Smooth muscle cell (in vitro differentiated cells): ENCODE measurements at regions not wholly inside any gene's neighbourhood (a gene's known extent, or its start where the extent isn't known, plus 50 kb on each side); places are given as distances from the start of the nearest gene placed in this dataset.

Source experiments
- DNase-seq: peaks from one replicate; lab custom pipeline; 2025; ENCODE audit not compliant: unreplicated experiment; lab: John Stamatoyannopoulos, UW
- H2AFZ ChIP-seq: fragments of 200-600 bp; sonication (generic); 2 replicates; pipeline ENCODE4 v1.6.0; 2016; ENCODE audit warnings: antibody characterized with exemption, low read depth, mild to moderate bottlenecking
- H3F3A ChIP-seq: fragments of 200-600 bp; sonication (generic); 2 replicates; pipeline ENCODE4 v1.6.0; 2017; ENCODE audit warnings: antibody characterized with exemption, low read depth
- H3K27ac ChIP-seq: fragments of 200-600 bp; sonication (generic); 2 replicates; pipeline ENCODE4 v1.5.1; 2016; ENCODE audit warnings: low read depth, mild to moderate bottlenecking
- H3K27me3 ChIP-seq: fragments of 200-600 bp; sonication (generic); 2 replicates; pipeline ENCODE4 v1.6.1; 2016; ENCODE audit warnings: low read depth, mild to moderate bottlenecking
- H3K36me3 ChIP-seq: fragments of 200-600 bp; sonication (generic); 2 replicates; pipeline ENCODE4 v1.5.1; 2016; ENCODE audit warnings: low read depth
- H3K4me1 ChIP-seq: fragments of 200-600 bp; sonication (generic); 2 replicates; pipeline ENCODE4 v1.5.1; 2016; ENCODE audit warnings: low read depth
- H3K4me2 ChIP-seq: fragments of 200-600 bp; sonication (generic); 2 replicates; pipeline ENCODE4 v1.6.0; 2016; ENCODE audit warnings: mild to moderate bottlenecking
- H3K4me3 ChIP-seq: fragments of 200-600 bp; sonication (generic); 2 replicates; pipeline ENCODE4 v1.5.1; 2016; ENCODE audit warnings: mild to moderate bottlenecking
- H3K79me2 ChIP-seq: fragments of 200-600 bp; sonication (generic); 2 replicates; pipeline ENCODE4 v1.6.0; 2016; ENCODE audit warnings: low read depth, mild to moderate bottlenecking
- H3K9ac ChIP-seq: fragments of 200-600 bp; sonication (generic); 2 replicates; pipeline ENCODE4 v1.6.0; 2016; ENCODE audit warnings: low read depth
- H3K9me3 ChIP-seq: fragments of 200-600 bp; sonication (generic); replicated peaks from 2 replicates; pipeline ENCODE4 v1.5.1; 2016; ENCODE audit warnings: low read depth
- H4K20me1 ChIP-seq: fragments of 200-600 bp; sonication (generic); 2 replicates; pipeline ENCODE4 v1.6.0; 2016; ENCODE audit warnings: low read depth
- CTCF ChIP-seq: fragments of 200-600 bp; sonication (generic); IDR thresholded peaks from 2 replicates; pipeline ENCODE4 v1.5.1; 2017; ENCODE audit warnings: borderline replicate concordance, mild to moderate bottlenecking, antibody characterized with exemption; ENCODE audit not compliant: insufficient read depth, poor library complexity, severe bottlenecking
- WGBS: methylation state at CpG from one replicate; pipeline ENCODE4 v1.1.7; 2016; ENCODE audit warnings: low lambda C conversion rate; 5-methylcytosine and 5-hydroxymethylcytosine counted together

- H3K9ac ChIP-seq: no peak overlapping the region
- H4K20me1 ChIP-seq: no peaks in the 10 kb centered on the region
- no peak overlapping the region for H2AFZ ChIP-seq
- no peaks in the 10 kb centered on the region for H3K27me3 ChIP-seq
- H3K4me1 ChIP-seq: no peaks in the 10 kb centered on the region
- H3K36me3 ChIP-seq: no peaks in the 10 kb centered on the region
- TF ChIP-seq CTCF: no peak
- H3K4me3 ChIP-seq: no peak overlapping the region
- no peaks in the 10 kb centered on the region for H3K9me3 ChIP-seq
- no peak overlapping the region for H3K27ac ChIP-seq
- no peak overlapping the region for H3K4me2 ChIP-seq
- no peaks in the 10 kb centered on the region for H3F3A ChIP-seq
- 91% methylated on average over 3 of the region's 3 CpGs for WGBS
- no peaks in the 10 kb centered on the region for H3K79me2 ChIP-seq
- DNase-seq: no peak
Observed at GRCh38 chr5:110115503-110115902, 425.8 kb downstream of the MAN2A1 start.

GRCh38 chr5:110116539-110116938 is 426.8 kb downstream of the MAN2A1 start:
- Histone ChIP-seq H3K9ac (no peak overlapping the region), H3K27ac (no peak overlapping the region), H3K4me2 (no peak overlapping the region), H3K4me1 (no peaks in the 10 kb centered on the region), H3K36me3 (no peaks in the 10 kb centered on the region), H3F3A (no peaks in the 10 kb centered on the region), H3K9me3 (no peaks in the 10 kb centered on the region), H4K20me1 (no peaks in the 10 kb centered on the region), H3K79me2 (no peaks in the 10 kb centered on the region), H2AFZ (no peak overlapping the region), H3K4me3 (no peak overlapping the region), H3K27me3 (no peaks in the 10 kb centered on the region)
- 81% methylated on average over 1 of the region's 1 CpG for WGBS
- DNase-seq: no peak
- TF ChIP-seq CTCF: no peak

- TF ChIP-seq CTCF: no peak
- H3K4me1 ChIP-seq: no peaks in the 10 kb centered on the region
- H3K4me3 ChIP-seq: no peak overlapping the region
- DNase-seq: no peak
- no peak overlapping the region for H3K9ac ChIP-seq
- no peaks in the 10 kb centered on the region for H3K36me3 ChIP-seq
- 76% methylated on average over 11 of the region's 11 CpGs for WGBS
- H2AFZ ChIP-seq: no peak overlapping the region
- no peak overlapping the region for H3K27ac ChIP-seq
- no peaks in the 10 kb centered on the region for H3K79me2 ChIP-seq
- H4K20me1 ChIP-seq: no peaks in the 10 kb centered on the region
- H3K4me2 ChIP-seq: no peak overlapping the region
- no peaks in the 10 kb centered on the region for H3K27me3 ChIP-seq
- H3F3A ChIP-seq: no peaks in the 10 kb centered on the region
- H3K9me3 ChIP-seq: no peaks in the 10 kb centered on the region
Observed at GRCh38 chr5:110134963-110135935, 445.5 kb downstream of the MAN2A1 start.
